Central memory CD8-positive, alpha-beta T cell (primary cell): ENCODE measurements at regions not wholly inside any gene's neighbourhood (a gene's known extent, or its start where the extent isn't known, plus 50 kb on each side); places are given as distances from the start of the nearest gene placed in this dataset.
"Not testable (repeated sequence)": the region's sequence is repeated elsewhere in the genome, so short reads cannot be mapped to it uniquely, and the experiment has no call there.

ENCODE experiments used
- ATAC-seq: fragments of 150-1000 bp; cut with Tn5 transposase; replicated peaks from 2 replicates; pipeline ENCODE4 v1.10.0; 2022; ENCODE audit warnings: mild to moderate bottlenecking, moderate FRiP score, moderate number of reproducible peaks; ENCODE audit not compliant: poor library complexity, severe bottlenecking; ENCODE audit errors: extremely low read depth
- DNase-seq, 2 donors: peaks; one replicate each; pipeline ENCODE4 v3.0.0; 2021; ENCODE audit warnings: low spot score in 2 of 2
- H3K27ac Mint-ChIP-seq: one replicate; pipeline ENCODE4 v1.8.0; 2022; ENCODE audit warnings: low read depth, mild to moderate bottlenecking, moderate library complexity, mixed read lengths
- H3K27me3 Mint-ChIP-seq: one replicate; pipeline ENCODE4 v1.8.0; 2022; ENCODE audit warnings: mixed read lengths
- H3K36me3 Mint-ChIP-seq: one replicate; pipeline ENCODE4 v1.8.0; 2022; ENCODE audit warnings: mild to moderate bottlenecking, moderate library complexity, mixed read lengths; ENCODE audit not compliant: insufficient read depth
- H3K4me1 Mint-ChIP-seq: one replicate; pipeline ENCODE4 v1.8.0; 2022; ENCODE audit warnings: mixed read lengths
- H3K4me3 Mint-ChIP-seq: one replicate; pipeline ENCODE4 v1.8.0; 2022; ENCODE audit warnings: mild to moderate bottlenecking, moderate library complexity, mixed read lengths
- H3K9me3 Mint-ChIP-seq: one replicate; pipeline ENCODE4 v1.8.0; 2022; ENCODE audit warnings: mixed read lengths

DNA sequence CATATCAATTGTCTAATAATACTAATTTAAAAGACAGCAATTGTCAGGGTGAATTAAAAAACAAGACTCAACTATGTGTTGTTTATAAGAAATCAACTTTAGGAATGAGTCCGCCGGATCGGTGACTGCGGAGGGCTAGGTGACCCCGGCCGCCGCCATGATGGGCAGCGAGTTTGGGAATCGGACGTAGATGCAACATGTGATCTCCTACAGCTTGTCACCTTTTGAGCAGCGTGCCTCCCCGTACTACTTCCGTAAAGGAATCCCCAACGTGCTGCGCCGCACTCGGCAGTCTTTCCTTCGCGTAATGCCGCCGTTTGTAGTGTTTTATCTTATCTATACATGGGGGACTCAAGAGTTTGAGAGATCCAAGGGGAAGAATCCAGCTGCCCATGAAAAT, 742.5 kb upstream of the PABPC4L start:
- DNase-seq (no peak), ATAC-seq (no peak)
- H3K4me3 Mint-ChIP-seq = no peak overlapping the region
- H3K36me3 Mint-ChIP-seq = no peaks in the 10 kb centered on the region
- H3K4me1 Mint-ChIP-seq = no peaks in the 10 kb centered on the region
- no peaks in the 10 kb centered on the region for H3K27me3 Mint-ChIP-seq
- no peak overlapping the region for H3K27ac Mint-ChIP-seq
- peaks cover 27% of the 10 kb centered on the region for H3K9me3 Mint-ChIP-seq

DNA sequence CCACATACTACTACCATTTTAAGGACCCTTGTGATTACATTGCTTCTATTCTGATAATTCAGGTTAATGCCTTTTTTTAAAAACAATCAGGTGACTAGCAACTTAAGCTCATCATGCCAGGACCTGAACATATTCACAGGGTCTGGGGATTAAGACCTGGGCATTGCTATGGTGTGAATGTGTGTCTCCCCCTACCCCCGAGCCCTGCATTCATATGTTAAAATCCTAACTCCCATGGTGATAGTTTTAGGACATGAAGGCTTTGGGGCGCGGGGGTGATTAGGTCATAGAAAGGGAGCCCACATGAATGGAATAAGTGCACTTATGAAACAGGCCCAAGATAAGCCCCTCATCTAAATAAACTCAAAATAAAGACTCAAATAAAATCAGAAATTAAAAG, 734.4 kb upstream of the PABPC4L start:
- DNase-seq (no peak), ATAC-seq (no peak)
- H3K4me1 Mint-ChIP-seq = no peaks in the 10 kb centered on the region
- no peaks in the 10 kb centered on the region for H3K36me3 Mint-ChIP-seq
- peaks cover 16% of the 10 kb centered on the region for H3K9me3 Mint-ChIP-seq
- H3K27ac Mint-ChIP-seq = no peak overlapping the region
- H3K27me3 Mint-ChIP-seq = no peaks in the 10 kb centered on the region
- H3K4me3 Mint-ChIP-seq = no peak overlapping the region

GRCh38 chr4:134935320-134935719, 733.7 kb upstream of the PABPC4L start:
- H3K9me3 Mint-ChIP-seq = peaks cover 16% of the 10 kb centered on the region
- H3K4me1 Mint-ChIP-seq = no peaks in the 10 kb centered on the region
- H3K36me3 Mint-ChIP-seq = no peaks in the 10 kb centered on the region
- no peak for DNase-seq
- H3K4me3 Mint-ChIP-seq = no peak overlapping the region
- no peak overlapping the region for H3K27ac Mint-ChIP-seq
- no peak for ATAC-seq
- H3K27me3 Mint-ChIP-seq = no peaks in the 10 kb centered on the region

GRCh38 chr4:134934036-134934808, 732.6 kb upstream of the PABPC4L start:
- no peaks in the 10 kb centered on the region for H3K36me3 Mint-ChIP-seq
- ATAC-seq (no peak), DNase-seq (no peak)
- no peaks in the 10 kb centered on the region for H3K4me1 Mint-ChIP-seq
- H3K27me3 Mint-ChIP-seq = no peaks in the 10 kb centered on the region
- H3K9me3 Mint-ChIP-seq = peaks cover 14% of the 10 kb centered on the region
- no peak overlapping the region for H3K27ac Mint-ChIP-seq
- no peak overlapping the region for H3K4me3 Mint-ChIP-seq

DNA sequence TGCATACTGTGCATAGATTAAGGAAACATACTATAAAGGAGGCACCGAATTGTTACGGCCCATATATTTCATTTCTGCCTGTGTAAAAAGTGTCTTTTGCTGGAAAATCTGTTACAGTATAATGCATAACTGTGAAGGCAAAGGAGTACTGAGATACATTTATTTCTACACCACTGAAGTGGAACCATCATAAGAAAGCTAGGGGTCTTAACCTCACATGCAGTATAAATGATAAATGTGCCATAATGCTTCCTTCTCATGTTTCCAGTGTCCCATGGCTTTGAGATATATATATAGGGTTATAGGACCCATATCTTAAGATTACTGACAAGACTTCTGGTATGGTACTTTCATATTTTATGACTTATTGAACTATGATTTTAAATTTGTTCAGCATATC, 713.8 kb upstream of the PABPC4L start:
- Mint-ChIP-seq H3K27ac (no peak overlapping the region), H3K4me3 (no peak overlapping the region), H3K36me3 (no peaks in the 10 kb centered on the region), H3K4me1 (no peaks in the 10 kb centered on the region), H3K27me3 (no peaks in the 10 kb centered on the region), H3K9me3 (peaks cover 17% of the 10 kb centered on the region)
- ATAC-seq = no peak
- DNase-seq = no peak

DNA sequence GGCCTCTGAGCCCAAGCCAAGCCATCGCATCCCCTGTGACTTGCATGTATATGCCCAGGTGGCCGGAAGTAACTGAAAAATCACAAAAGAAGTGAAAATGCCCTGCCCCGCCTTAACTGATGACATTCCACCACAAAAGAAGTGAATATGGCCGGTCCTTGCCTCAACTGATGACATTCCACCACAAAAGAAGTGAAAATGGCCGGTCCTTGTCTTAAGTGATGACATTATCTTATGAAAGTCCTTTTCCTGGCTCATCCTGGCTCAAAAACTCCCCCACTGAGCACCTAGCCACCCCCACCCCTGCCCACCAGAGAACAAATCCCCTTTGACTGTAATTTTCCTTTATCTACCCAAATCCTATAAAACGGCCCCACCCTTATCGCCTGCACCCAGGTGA, 712.7 kb upstream of the PABPC4L start:
- not testable (repeated sequence) for H3K4me3 Mint-ChIP-seq, H3K36me3 Mint-ChIP-seq, ATAC-seq, DNase-seq, H3K4me1 Mint-ChIP-seq, H3K27me3 Mint-ChIP-seq, H3K27ac Mint-ChIP-seq
- H3K9me3 Mint-ChIP-seq = peaks cover 17% of the 10 kb centered on the region

- Mint-ChIP-seq H3K36me3 (no peaks in the 10 kb centered on the region), H3K4me3 (no peak overlapping the region), H3K4me1 (no peaks in the 10 kb centered on the region), H3K27ac (no peak overlapping the region), H3K9me3 (peaks cover 17% of the 10 kb centered on the region), H3K27me3 (no peaks in the 10 kb centered on the region)
- DNase-seq = no peak
- no peak for ATAC-seq
Observed at GRCh38 chr4:134911941-134912340, 710.4 kb upstream of the PABPC4L start.

DNA sequence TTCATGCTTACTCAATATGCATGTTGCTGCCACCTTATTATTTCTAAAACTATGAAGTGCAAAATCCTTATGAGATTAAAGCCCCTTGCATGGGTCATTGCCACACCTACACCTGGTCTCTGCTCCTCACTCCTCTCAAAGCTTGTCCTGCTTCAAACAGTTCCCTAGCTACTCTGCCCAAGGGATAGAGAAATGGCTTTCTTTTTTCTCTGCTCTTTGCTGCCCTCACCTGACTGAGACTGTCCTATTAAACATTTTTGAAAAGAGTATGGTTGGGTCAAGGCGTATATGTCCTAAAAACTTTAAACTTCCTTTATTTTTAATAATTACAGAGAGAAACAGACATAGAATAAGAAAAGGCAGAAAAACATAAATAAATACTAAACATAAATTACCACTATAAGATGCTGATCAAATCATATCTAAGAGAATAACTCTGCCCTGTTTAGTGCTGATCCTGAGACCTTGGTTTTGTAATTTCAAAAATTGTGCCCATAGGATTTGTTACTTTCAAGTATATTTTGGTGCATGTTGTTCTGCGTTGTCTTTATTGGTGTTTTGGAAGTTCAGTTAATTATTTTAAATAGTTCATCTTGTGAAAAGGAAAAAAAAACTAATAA, 704.9 kb upstream of the PABPC4L start:
- Mint-ChIP-seq H3K36me3 (no peaks in the 10 kb centered on the region), H3K9me3 (peaks cover 23% of the 10 kb centered on the region), H3K27me3 (no peaks in the 10 kb centered on the region), H3K4me1 (no peaks in the 10 kb centered on the region), H3K4me3 (no peak overlapping the region), H3K27ac (no peak overlapping the region)
- ATAC-seq = no peak
- DNase-seq = no peak

- DNase-seq (no peak), ATAC-seq (no peak)
- Mint-ChIP-seq H3K36me3 (no peaks in the 10 kb centered on the region), H3K4me3 (no peak overlapping the region), H3K9me3 (peaks cover 17% of the 10 kb centered on the region), H3K27ac (no peak overlapping the region), H3K4me1 (no peaks in the 10 kb centered on the region), H3K27me3 (no peaks in the 10 kb centered on the region)
Observed at GRCh38 chr4:134905061-134905460, 703.5 kb upstream of the PABPC4L start.

DNA sequence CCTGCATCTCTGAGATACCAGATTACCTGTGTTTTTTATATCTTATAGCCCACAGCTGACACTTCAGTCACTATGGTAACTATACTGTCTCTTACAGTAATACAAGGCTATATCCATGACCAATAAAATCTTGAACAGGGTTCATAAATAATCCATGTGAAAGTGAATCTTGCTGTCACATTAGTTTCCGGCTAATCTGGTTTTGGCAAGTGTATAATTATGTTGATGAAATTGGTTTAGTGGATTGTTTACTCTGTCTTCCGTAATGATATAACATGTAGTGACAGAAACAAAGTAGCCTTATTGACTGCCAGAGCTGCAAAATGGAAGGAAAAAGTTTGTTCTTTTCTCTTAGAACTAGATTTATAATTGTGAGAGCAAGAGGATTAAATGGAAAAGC, 686.6 kb upstream of the PABPC4L start:
- no peaks in the 10 kb centered on the region for H3K27me3 Mint-ChIP-seq
- DNase-seq = no peak
- H3K4me3 Mint-ChIP-seq = no peak overlapping the region
- no peak for ATAC-seq
- H3K9me3 Mint-ChIP-seq = peaks cover 13% of the 10 kb centered on the region
- H3K36me3 Mint-ChIP-seq = no peaks in the 10 kb centered on the region
- H3K4me1 Mint-ChIP-seq = no peaks in the 10 kb centered on the region
- no peak overlapping the region for H3K27ac Mint-ChIP-seq

DNA sequence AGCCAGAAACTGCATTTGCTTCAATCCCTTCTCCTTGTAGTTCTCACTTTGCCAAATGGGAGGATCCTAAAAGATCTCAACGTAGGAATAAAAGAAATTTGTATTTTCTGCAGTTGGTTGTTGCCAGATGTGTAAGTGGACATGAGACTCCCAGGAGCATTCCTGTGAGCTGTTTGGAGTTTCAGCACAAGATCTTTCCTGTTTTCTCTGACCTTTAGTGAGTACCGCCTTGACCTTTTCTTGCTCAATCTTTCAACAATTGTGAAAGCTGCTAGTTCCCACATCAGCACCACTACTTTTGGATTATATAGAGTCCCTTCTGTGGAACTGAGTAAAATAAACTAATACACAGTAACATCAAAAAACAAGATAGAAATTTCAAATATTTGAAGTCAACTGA, 683.8 kb upstream of the PABPC4L start:
- no peaks in the 10 kb centered on the region for H3K36me3 Mint-ChIP-seq
- DNase-seq (no peak), ATAC-seq (no peak)
- H3K27ac Mint-ChIP-seq = no peak overlapping the region
- H3K9me3 Mint-ChIP-seq = peaks cover 12% of the 10 kb centered on the region
- no peaks in the 10 kb centered on the region for H3K4me1 Mint-ChIP-seq
- no peak overlapping the region for H3K4me3 Mint-ChIP-seq
- no peaks in the 10 kb centered on the region for H3K27me3 Mint-ChIP-seq

DNA sequence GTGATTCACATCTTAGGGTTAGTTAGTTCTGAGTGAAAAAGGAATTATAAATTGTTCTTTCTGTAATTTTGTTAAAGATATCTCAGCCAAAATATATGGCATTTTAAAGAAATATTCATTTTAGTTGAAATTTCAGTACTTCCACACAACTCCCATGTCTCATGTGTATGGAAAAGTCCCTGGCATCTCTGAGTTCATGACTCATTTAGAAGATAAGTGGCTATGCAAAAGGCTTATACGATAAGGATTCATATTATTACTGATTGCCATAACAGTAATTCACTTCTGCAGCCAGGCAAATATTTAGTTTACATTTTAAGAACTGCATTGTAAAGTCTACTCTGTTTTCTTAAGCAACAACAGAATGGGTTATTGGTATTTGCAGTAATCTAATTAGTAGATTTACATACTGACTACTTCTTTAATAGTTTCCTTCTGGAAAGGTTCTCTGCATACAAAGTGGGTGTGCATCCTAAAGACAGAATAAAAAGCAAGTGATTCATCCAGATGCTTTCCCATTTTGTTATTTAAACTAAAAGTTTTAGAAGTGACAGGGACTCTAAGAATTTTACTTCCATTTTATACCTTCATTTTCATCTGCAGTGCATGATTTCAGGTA, 682.4 kb upstream of the PABPC4L start:
- H3K9me3 Mint-ChIP-seq = peaks cover 17% of the 10 kb centered on the region
- H3K4me1 Mint-ChIP-seq = no peaks in the 10 kb centered on the region
- no peak overlapping the region for H3K4me3 Mint-ChIP-seq
- H3K36me3 Mint-ChIP-seq = no peaks in the 10 kb centered on the region
- no peak for ATAC-seq
- no peak for DNase-seq
- no peak overlapping the region for H3K27ac Mint-ChIP-seq
- no peaks in the 10 kb centered on the region for H3K27me3 Mint-ChIP-seq

- H3K27ac Mint-ChIP-seq = no peak overlapping the region
- DNase-seq (no peak), ATAC-seq (no peak)
- H3K4me1 Mint-ChIP-seq = no peaks in the 10 kb centered on the region
- H3K27me3 Mint-ChIP-seq = no peaks in the 10 kb centered on the region
- H3K4me3 Mint-ChIP-seq = no peak overlapping the region
- H3K9me3 Mint-ChIP-seq = peaks cover 17% of the 10 kb centered on the region
- H3K36me3 Mint-ChIP-seq = no peaks in the 10 kb centered on the region
Observed at GRCh38 chr4:134879019-134879418, 677.4 kb upstream of the PABPC4L start.
